Epidermal melanocyte (primary cell): ENCODE measurements at regions not wholly inside any gene's neighbourhood (a gene's known extent, or its start where the extent isn't known, plus 50 kb on each side); places are given as distances from the start of the nearest gene placed in this dataset.
A peak's percentile ranks its signal among the peaks of the same experiment; 100 is the strongest.
"Not testable (repeated sequence)": the region's sequence is repeated elsewhere in the genome, so short reads cannot be mapped to it uniquely, and the experiment has no call there.

Source experiments
- DNase-seq: peaks from one replicate; pipeline ENCODE4 v3.0.0; 2011; ENCODE audit warnings: low spot score; ENCODE audit not compliant: insufficient read length

GRCh38 chr3:177802151-177802900 lies 605.0 kb upstream of the TBL1XR1 start:
- no peak for DNase-seq

DNA sequence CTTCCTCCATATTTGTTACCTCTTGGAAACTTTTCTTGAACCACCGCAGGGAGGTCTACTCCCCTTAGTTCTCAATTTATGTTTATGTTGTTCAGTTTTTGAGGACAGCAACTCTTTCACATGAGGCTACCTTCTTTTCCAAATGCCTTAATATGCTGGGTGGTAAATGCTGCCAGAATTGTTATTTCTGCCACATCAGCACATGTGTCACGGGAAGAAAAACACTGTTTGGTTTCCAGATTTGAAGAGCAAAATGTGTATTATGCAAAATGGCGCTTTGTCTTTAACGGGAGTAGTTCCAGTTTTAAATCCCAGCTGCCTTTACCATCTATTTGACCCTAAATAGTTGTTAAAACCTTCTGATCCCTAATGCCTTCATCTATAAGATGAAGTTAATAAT lies 606.2 kb upstream of the TBL1XR1 start:
- DNase-seq = no peak

DNA sequence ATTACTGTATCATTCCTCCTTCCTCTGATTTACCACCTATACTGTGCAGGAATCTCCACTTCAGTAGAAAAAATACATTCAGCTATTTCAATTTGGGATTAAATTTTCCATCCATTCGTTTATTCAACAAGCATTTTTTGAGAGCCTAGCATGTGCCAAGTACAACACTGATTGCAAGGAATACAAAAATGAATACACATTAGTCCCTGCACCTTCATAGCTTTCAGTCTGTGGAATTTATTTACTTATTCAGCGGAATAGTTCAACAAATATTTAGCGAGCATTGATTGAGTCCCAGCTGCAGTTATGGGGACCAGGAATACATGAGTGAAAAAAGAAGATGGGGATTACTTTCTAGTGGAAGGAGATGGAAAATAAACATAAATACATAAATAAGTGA lies 606.8 kb upstream of the TBL1XR1 start:
- no peak for DNase-seq

DNA sequence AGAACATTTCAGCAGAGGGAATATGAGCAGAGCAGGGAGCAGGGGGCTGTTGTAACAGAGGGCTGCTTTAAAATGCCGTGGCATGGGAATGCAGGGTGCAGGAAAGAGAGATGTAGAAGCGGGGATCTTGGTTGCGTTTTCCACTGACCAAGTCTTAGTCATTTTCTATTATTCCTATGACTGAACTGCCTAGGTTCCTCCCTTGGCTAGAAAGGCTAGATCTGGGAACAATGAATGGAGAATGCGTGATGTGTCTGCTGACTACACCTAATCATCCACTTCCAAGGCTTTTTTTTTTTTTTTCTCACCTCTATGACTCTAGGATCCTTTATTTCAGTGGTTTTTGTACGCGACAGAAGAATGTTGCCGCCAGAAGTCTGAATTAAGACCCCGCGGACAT lies 607.4 kb upstream of the TBL1XR1 start:
- no peak for DNase-seq

GRCh38 chr3:177807150-177807875 lies 610.0 kb upstream of the TBL1XR1 start:
- DNase-seq = no peak

DNA sequence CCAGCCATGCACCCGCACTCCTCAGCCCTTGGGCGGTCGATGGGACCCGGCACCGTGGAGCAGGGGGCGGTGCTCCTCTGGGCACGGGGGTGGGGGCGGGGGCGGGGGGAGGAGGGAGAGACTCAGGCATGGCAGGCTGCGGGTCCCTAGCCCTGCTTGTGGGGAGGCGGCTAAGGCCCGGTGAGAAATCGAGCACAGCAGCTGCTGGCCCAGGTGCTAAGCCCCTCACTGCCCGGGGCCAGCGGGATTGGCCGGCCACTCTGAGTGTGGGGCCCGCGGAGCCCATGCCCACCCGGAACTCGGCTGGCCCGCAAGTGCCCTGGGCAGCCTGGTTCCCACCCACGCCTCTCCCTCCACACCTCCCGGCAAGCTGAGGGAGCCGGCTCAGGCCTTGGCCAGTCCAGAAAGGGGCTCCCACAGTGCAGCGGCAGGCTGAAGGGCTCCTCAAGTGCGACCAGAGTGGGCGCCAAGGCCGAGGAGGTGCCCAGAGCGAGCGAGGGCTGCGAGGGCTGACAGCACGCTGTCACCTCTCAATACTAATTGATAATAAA lies 611.7 kb upstream of the TBL1XR1 start:
- DNase-seq = not testable (repeated sequence)

DNA sequence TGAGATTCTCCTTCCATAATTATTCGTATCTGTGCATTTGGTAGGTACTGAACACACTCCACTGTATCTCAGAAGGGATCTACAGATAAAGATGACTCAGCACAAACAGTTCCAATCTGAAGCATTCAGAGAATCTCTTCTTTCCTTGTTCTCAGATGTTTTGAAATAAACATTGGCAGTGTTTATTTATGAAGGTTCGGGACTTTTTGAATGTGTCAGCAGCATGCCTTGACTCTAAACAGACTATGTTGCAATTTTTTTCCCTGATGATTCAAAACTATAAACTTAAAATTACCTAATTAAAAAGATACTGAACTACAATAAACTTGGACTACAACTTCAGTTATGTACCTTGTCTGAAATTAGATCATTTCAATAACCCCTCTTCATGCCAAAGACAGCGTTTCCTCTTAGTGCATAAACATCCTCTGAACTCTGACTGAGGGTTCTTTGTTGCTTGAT lies 612.9 kb upstream of the TBL1XR1 start:
- peak; percentile 40 for DNase-seq

DNA sequence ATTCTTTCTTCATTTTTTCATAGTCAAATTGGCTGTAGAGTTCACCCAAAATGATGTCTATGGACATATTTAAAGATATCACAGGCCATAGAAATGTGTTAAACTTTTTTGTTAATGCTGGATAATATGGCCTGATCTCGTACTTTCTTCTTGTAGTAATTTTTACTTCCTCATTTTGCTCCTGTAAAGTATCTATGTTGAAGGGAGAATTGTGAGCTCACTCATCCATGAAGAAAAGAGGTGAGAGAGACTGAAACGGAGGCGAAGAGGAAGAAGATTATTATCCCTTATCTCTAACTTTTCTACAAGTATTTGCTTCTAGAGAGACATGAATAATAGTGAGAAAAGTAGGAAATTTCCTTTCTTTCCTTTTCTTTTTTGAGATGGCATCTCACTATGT lies 613.8 kb upstream of the TBL1XR1 start:
- DNase-seq = no peak

GRCh38 chr3:177811835-177812234 lies 614.6 kb upstream of the TBL1XR1 start:
- no peak for DNase-seq

DNA sequence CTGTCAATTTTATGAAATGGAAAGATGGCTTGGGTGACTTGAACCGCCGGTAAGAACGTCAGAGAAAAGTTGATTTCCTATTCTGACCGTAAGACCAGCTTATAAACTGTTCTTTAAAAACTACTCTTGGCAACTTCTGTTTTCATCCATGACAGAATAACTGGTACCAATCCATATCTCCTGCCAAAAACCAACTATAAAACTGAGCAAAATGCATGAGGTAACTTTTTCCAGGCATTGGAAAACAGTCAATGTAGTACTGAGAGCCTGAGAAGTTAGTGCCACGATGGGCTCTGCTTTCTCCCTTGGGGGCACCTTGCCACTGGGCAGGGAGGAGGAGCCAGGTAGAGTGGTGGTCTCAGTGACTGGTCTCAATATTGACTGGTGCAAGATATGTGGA lies 615.2 kb upstream of the TBL1XR1 start:
- no peak for DNase-seq

DNA sequence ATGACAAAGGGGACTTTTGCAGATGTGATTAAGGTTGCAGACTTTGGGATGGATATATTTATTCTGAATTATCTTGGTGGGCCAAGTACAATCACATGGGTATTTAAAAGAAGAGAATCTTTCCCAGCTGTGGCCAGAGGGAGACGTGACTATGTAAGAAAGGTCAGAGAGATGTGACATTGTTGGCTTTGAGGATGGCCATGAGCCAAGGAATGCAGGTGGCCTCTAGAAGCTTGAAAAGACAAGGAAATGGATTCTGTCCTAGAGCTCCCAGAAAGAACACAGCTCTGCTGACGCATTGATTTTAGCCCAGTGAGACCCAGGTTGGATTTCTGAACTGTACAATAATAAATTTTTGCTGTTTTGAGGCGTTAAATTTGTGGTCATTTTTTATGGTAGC lies 616.0 kb upstream of the TBL1XR1 start:
- no peak for DNase-seq

- DNase-seq = no peak
Observed at GRCh38 chr3:177816667-177817208, 619.5 kb upstream of the TBL1XR1 start.

- no peak for DNase-seq
Observed at GRCh38 chr3:177817751-177818150, 620.5 kb upstream of the TBL1XR1 start.

GRCh38 chr3:177818712-177819240 lies 621.5 kb upstream of the TBL1XR1 start:
- no peak for DNase-seq

GRCh38 chr3:177820683-177821316 lies 623.5 kb upstream of the TBL1XR1 start:
- no peak for DNase-seq

GRCh38 chr3:177822681-177823096 lies 625.4 kb upstream of the TBL1XR1 start:
- no peak for DNase-seq

DNA sequence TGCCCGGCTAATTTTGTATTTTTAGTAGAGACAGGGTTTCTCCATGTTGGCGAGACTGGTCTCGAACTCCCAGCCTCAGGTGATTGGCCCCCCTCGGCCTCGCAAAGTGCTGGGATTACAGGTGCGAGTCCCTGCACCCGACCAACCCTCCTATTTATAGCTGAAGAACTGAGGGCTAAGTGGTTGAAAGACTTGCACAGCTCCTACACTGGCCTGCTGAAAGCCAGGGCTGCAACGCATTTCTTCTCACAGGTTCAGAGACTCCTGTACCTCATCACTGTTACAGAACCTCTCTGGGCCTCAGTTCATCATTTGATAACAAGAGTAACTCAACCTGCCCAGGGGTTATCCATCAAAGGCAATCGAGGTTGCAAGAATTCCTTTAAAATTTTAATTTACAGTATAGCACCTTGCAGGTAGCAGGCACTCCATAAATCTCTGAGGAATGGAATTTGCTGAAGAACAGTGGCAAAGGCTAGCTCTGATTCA lies 626.5 kb upstream of the TBL1XR1 start:
- no peak for DNase-seq

- no peak for DNase-seq
Observed at GRCh38 chr3:177824190-177824786, 627.0 kb upstream of the TBL1XR1 start.

GRCh38 chr3:177824841-177825240 lies 627.6 kb upstream of the TBL1XR1 start:
- no peak for DNase-seq

DNA sequence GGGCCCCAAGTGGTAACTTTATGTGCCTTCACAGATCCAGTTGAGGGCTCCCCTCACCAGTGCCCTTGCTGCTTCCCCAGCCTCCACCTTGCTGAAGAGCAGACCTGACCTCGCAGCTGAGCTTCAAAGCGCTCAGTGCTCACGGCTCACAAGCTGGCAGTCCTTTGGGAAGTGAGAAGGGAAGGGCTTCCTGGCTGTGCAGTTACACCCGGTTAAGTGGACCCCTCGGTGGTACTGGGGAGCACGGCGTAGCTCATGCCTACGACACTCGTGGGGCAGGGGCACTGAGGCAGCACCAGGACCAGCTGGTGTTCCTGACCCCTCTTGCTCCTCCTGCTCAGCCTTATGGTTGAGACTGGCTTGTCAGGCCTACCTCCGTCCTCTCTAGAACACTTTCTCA lies 629.0 kb upstream of the TBL1XR1 start:
- DNase-seq = no peak
